BLaER1 (cell line): ENCODE measurements at regions not wholly inside any gene's neighbourhood (a gene's known extent, or its start where the extent isn't known, plus 50 kb on each side); places are given as distances from the start of the nearest gene placed in this dataset.

Experiments used
- H3K27ac ChIP-seq: shearing (Covaris generic); formaldehyde crosslinking; 2 replicates; pipeline ENCODE4 v1.8.1; 2022
- H3K27me3 ChIP-seq: shearing (Covaris generic); formaldehyde crosslinking; 2 replicates; pipeline ENCODE4 v1.8.1; 2022
- H3K36me3 ChIP-seq: shearing (Covaris generic); formaldehyde crosslinking; 2 replicates; pipeline ENCODE4 v1.8.1; 2022
- H3K4me1 ChIP-seq: shearing (Covaris generic); formaldehyde crosslinking; 2 replicates; pipeline ENCODE4 v1.8.1; 2022
- H3K4me2 ChIP-seq: shearing (Covaris generic); formaldehyde crosslinking; 2 replicates; pipeline ENCODE4 v1.8.1; 2022
- H3K4me3 ChIP-seq: shearing (Covaris generic); formaldehyde crosslinking; 2 replicates; pipeline ENCODE4 v1.8.1; 2022
- H3K9ac ChIP-seq: shearing (Covaris generic); formaldehyde crosslinking; 2 replicates; pipeline ENCODE4 v1.8.1; 2022
- H3K9me3 ChIP-seq: shearing (Covaris generic); formaldehyde crosslinking; 2 replicates; pipeline ENCODE4 v1.8.1; 2022
- H4K20me1 ChIP-seq: shearing (Covaris generic); formaldehyde crosslinking; 2 replicates; pipeline ENCODE4 v1.8.1; 2022
- Cebpa-rat ChIP-seq: shearing (Covaris generic); IDR thresholded peaks from 2 replicates; pipeline ENCODE4 v1.8.1; 2022

DNA sequence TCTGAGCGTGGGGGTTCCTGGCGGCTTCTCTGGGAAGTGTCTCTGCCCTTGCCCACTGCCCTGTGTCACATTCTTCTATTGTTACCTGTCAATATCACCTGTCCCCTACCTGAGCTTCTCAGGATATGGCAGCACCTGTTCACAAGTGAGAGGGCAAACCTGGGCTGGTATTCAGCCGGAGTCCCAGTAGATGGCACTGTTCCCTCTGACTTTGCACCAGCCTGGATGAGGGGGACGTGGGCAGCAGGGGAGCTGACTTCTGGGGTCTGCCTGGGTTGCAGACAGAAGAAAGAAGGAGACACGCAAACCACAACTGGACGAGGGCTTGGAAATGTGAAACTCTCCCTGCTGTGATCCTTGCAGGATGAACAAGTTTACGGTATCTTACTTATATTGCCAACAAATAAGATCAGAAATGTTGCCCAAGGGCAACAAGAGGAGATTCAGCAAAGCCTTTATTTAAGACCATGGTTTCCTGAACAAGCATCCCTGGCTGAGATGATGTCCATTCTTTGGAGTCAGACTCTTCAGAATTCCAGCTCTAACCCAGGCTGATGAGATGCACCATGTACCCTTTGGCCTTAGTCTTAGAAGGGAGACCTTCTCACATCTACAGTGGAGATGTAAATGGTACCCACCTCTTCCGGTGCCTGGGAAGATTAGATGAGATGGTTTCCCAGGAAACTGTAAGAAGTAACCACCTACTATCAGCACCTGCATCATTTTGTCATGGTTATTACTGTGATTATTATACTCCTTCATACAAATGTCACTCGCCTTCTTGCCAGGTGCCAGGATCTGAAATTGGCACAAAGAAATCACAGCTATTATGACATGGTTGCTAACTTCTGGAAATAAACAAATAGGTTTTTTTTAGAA, 400.0 kb upstream of the CDH4 start:
- Histone ChIP-seq H3K4me3 (no peak overlapping the region), H3K4me1 (no peaks in the 10 kb centered on the region), H3K27me3 (no peaks in the 10 kb centered on the region), H3K9me3 (no peaks in the 10 kb centered on the region), H3K4me2 (no peak overlapping the region), H4K20me1 (no peaks in the 10 kb centered on the region), H3K27ac (no peak overlapping the region), H3K36me3 (no peaks in the 10 kb centered on the region), H3K9ac (no peak overlapping the region)
- TF ChIP-seq Cebpa-rat: no peak

DNA sequence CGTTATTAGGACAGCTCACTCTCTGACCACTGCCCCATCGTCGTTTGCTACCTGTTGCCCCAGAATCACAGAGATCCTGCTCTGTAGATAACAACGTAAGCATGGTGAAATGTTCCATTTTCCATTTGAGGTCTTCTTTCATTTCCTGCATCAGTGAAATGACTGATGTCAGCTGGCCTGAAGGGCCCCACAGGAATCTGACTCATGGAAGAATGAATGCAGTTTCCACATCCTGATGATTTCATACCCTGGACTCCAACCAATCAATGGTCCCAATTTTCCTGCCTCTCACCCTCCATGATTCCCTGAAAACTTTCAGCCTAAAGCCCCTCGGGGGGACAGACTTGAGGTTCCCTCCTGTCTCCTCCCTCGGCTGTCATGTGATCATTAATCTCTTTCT, 394.4 kb upstream of the CDH4 start:
- Histone ChIP-seq H3K9ac (no peak overlapping the region), H3K27me3 (no peaks in the 10 kb centered on the region), H3K4me1 (peaks cover 16% of the 10 kb centered on the region), H3K36me3 (no peaks in the 10 kb centered on the region), H3K4me2 (peak overlapping the region; percentile 27; the same call in 1 of the 2 replicates), H3K9me3 (no peaks in the 10 kb centered on the region), H3K27ac (no peak overlapping the region), H4K20me1 (no peaks in the 10 kb centered on the region), H3K4me3 (no peak overlapping the region)
- no peak for TF ChIP-seq Cebpa-rat

DNA sequence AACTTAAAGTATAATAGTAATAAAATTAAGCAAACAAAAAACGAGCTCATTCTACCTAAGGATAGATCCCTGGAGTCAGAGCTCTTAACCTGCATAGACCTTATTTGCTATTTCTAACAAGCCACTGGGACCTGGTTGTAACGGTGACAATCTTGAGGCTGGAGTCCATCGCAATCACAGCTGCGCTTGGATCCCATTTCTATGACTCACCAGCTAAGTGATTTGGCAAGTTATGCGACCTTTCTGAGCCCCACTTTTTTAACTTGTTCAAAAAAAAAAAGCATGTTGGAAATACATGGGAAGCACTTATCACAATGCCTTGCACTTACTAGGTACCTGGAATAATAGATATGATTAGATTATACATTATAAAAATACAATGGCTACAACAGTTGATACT, 389.5 kb upstream of the CDH4 start:
- no peak for TF ChIP-seq Cebpa-rat
- Histone ChIP-seq H3K9me3 (no peaks in the 10 kb centered on the region), H3K9ac (no peak overlapping the region), H3K4me1 (peaks cover 11% of the 10 kb centered on the region), H3K27ac (no peak overlapping the region), H3K4me3 (no peak overlapping the region), H3K27me3 (no peaks in the 10 kb centered on the region), H3K36me3 (no peaks in the 10 kb centered on the region), H4K20me1 (no peaks in the 10 kb centered on the region), H3K4me2 (no peak overlapping the region)

DNA sequence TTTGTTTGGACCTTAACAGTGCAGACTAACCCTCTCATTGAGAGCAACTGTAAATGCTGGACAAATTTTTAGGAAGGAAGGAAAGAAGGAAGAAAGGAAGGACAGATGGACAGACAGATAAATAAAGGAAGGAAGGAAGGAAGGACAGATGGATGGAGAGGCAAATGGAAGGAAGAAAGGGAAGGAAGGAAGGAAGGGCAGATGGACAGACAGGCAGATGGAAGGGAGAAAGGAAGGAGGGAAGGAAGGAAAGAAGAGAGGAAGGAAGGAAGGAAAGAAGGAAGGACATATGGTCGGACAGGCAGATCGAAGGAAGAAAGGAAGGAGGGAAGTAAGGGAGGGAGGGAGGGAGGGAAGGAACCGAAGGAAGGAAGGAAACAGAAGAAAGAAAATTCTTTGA, 388.5 kb upstream of the CDH4 start:
- Histone ChIP-seq H3K4me2 (no peak overlapping the region), H3K9me3 (no peaks in the 10 kb centered on the region), H3K27me3 (no peaks in the 10 kb centered on the region), H3K4me3 (no peak overlapping the region), H4K20me1 (no peaks in the 10 kb centered on the region), H3K4me1 (peaks cover 7% of the 10 kb centered on the region), H3K36me3 (no peaks in the 10 kb centered on the region), H3K27ac (no peak overlapping the region), H3K9ac (no peak overlapping the region)
- TF ChIP-seq Cebpa-rat: no peak

DNA sequence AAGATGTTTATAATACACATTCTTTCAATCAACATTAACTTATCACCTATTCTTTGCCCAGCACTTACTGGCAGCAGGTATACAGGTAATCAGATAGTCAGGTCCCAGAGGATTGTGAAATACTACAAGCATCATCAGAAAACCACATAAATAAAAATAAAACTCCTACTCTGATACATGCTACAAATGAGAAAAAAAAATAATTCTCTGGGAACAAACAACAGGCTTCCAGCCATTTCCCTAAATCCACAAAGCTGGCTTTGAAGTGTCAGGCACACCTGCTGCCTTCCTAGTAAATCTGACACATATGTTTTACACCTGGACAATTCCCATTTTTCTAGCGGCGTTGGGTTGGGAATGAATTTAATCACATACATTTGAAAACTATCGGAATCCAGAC, 384.5 kb upstream of the CDH4 start:
- Histone ChIP-seq H3K9ac (no peak overlapping the region), H3K9me3 (no peaks in the 10 kb centered on the region), H3K36me3 (no peaks in the 10 kb centered on the region), H3K4me2 (no peak overlapping the region), H3K4me1 (peaks cover 15% of the 10 kb centered on the region), H3K27ac (no peak overlapping the region), H3K4me3 (no peak overlapping the region), H4K20me1 (no peaks in the 10 kb centered on the region), H3K27me3 (no peaks in the 10 kb centered on the region)
- TF ChIP-seq Cebpa-rat: no peak

DNA sequence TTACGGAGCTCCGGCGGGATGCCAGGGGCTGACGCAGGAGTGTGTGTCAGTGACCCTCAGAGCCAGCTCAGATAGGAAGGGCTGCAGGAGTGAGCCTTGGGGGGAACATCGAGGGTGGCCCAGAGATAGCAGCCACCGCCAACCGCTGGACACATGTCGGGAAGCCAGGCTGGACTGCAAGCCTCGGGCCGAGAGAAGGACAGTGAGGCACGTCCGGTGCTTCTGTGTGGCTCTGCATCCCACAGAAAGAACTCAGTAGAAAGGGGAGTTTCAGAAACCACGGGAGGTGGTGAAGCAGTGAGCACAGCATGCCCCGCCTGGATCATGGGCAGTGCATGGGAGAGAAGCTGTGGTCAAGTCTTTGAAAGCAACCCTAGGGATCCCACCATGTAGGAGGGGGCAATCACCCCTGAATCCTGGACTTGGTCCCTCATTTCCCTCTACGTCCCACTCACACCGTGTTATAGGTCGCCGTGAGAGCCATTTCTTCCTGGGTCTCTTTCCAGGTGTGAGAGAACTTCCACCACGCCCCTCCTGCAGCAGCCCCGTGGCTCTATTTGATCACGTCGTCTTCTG, 383.7 kb upstream of the CDH4 start:
- Histone ChIP-seq H3K27me3 (no peaks in the 10 kb centered on the region), H3K36me3 (no peaks in the 10 kb centered on the region), H3K4me1 (peaks cover 15% of the 10 kb centered on the region), H3K4me3 (no peak overlapping the region), H3K27ac (no peak overlapping the region), H3K9ac (no peak overlapping the region), H3K9me3 (no peaks in the 10 kb centered on the region), H3K4me2 (no peak overlapping the region), H4K20me1 (no peaks in the 10 kb centered on the region)
- TF ChIP-seq Cebpa-rat: no peak

DNA sequence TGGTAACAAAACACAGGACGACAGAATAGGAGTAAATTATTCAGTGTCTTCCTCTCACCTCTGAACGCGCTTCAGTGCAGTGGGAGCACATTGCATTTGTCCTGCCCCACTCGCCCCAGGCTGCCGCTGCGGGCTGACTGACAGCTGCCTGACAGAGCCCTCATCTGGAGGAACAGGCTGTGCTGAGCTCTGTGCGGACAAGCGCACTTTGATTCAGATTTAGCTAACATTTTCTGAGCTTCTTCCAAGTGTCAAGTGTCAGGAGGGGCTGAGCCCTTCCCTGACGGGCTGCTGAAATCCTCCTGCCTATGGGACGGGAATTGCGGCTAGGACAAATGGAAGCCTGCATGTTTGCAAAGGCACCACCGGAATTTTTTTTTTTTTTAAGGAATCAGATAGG, 383.0 kb upstream of the CDH4 start:
- Histone ChIP-seq H3K27ac (no peak overlapping the region), H3K4me1 (peaks cover 15% of the 10 kb centered on the region), H3K9ac (no peak overlapping the region), H3K4me3 (no peak overlapping the region), H4K20me1 (no peaks in the 10 kb centered on the region), H3K36me3 (no peaks in the 10 kb centered on the region), H3K9me3 (no peaks in the 10 kb centered on the region), H3K4me2 (no peak overlapping the region), H3K27me3 (no peaks in the 10 kb centered on the region)
- no peak for TF ChIP-seq Cebpa-rat

DNA sequence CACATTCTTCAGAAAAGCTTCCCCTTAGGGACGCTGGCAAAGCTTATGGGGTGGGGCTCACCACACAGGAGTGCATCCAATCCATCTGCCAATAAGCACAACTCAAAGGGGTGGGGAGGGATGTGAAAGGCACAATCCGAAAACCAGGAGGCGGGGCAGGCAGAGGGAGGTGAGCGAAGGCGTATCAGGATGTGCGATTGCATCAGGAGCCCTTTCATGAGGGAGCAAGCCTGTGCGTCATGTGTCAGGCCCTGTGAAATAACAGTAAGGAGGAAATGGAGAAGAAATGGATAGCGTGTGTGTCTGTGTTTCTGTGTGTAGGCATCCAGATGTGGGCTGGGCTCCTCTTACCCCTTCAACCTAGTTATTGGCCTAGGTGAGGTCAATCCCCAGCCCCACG, 382.4 kb upstream of the CDH4 start:
- H3K27ac ChIP-seq: no peak overlapping the region
- H3K27me3 ChIP-seq: no peaks in the 10 kb centered on the region
- H4K20me1 ChIP-seq: no peaks in the 10 kb centered on the region
- no peak overlapping the region for H3K9ac ChIP-seq
- H3K9me3 ChIP-seq: no peaks in the 10 kb centered on the region
- no peak overlapping the region for H3K4me2 ChIP-seq
- H3K4me1 ChIP-seq: peaks cover 15% of the 10 kb centered on the region
- H3K4me3 ChIP-seq: no peak overlapping the region
- no peak for TF ChIP-seq Cebpa-rat
- H3K36me3 ChIP-seq: no peaks in the 10 kb centered on the region

DNA sequence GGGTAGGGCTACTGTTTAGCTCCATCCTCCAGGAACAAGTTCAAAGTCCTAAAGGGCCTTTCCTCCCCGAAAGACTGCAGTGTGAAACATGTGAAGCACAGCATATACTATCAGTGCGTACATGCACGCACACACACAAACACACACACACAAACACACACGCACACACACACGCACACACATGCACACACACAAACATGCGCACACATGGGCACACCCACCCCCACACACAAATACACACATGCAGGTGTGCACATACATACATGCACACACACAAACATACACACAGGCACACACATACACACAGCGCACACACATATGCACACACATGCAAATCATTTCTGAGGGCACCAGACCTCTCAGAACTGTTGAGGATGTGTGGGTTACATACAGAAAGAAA, 382.0 kb upstream of the CDH4 start:
- no peaks in the 10 kb centered on the region for H3K36me3 ChIP-seq
- no peak for TF ChIP-seq Cebpa-rat
- no peak overlapping the region for H3K4me3 ChIP-seq
- no peaks in the 10 kb centered on the region for H4K20me1 ChIP-seq
- H3K9ac ChIP-seq: no peak overlapping the region
- no peak overlapping the region for H3K27ac ChIP-seq
- H3K9me3 ChIP-seq: no peaks in the 10 kb centered on the region
- H3K4me2 ChIP-seq: no peak overlapping the region
- H3K27me3 ChIP-seq: no peaks in the 10 kb centered on the region
- H3K4me1 ChIP-seq: peaks cover 15% of the 10 kb centered on the region

DNA sequence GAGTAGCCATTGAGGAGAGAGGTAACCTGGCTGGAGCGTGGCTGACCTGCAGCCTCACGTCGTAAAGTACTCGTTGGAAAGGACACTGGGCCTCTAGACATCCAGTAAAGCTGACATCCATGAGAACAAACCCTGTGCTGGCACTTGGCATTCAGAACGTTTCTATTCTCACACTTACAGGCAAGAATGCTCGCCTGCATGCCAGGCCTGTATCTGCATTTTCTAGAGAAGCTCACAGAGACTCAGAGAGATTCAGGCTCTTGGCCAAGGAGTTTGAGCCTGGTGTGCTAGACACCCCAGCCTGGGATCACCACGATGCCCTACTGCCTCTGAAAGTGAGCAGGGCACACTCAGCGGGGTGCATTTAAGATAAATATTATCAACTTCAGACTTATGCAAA, 379.8 kb upstream of the CDH4 start:
- H3K9ac ChIP-seq: no peak overlapping the region
- no peak for TF ChIP-seq Cebpa-rat

More for the DNA sequence above, 379.8 kb upstream of the CDH4 start:
- H3K9me3 ChIP-seq: no peaks in the 10 kb centered on the region
- H4K20me1 ChIP-seq: no peaks in the 10 kb centered on the region
- H3K4me3 ChIP-seq: no peak overlapping the region
- no peak overlapping the region for H3K27ac ChIP-seq
- H3K4me2 ChIP-seq: no peak overlapping the region
- H3K4me1 ChIP-seq: peaks cover 24% of the 10 kb centered on the region
- H3K36me3 ChIP-seq: no peaks in the 10 kb centered on the region
- no peaks in the 10 kb centered on the region for H3K27me3 ChIP-seq
